Stimulated activated CD4-positive, alpha-beta T cell treated with anti-CD3 and anti-CD28 coated beads, TNF-alpha, amount 100 ng/mL, for 4 hours (primary cell): ENCODE measurements at regions not wholly inside any gene's neighbourhood (a gene's known extent, or its start where the extent isn't known, plus 50 kb on each side); places are given as distances from the start of the nearest gene placed in this dataset.
A peak's percentile ranks its signal among the peaks of the same experiment; 100 is the strongest.

Experiments
- DNase-seq, 3 experiments: peaks; one replicate each; pipeline ENCODE4 v3.0.0-alpha.2; 2020; ENCODE audit warnings: low read depth in 3 of 3

GRCh38 chr1:168782559-168783116, 53.6 kb upstream of the DPT start:
- no peak for DNase-seq

GRCh38 chr1:168783458-168784210, 54.6 kb upstream of the DPT start:
- DNase-seq: no peak

DNA sequence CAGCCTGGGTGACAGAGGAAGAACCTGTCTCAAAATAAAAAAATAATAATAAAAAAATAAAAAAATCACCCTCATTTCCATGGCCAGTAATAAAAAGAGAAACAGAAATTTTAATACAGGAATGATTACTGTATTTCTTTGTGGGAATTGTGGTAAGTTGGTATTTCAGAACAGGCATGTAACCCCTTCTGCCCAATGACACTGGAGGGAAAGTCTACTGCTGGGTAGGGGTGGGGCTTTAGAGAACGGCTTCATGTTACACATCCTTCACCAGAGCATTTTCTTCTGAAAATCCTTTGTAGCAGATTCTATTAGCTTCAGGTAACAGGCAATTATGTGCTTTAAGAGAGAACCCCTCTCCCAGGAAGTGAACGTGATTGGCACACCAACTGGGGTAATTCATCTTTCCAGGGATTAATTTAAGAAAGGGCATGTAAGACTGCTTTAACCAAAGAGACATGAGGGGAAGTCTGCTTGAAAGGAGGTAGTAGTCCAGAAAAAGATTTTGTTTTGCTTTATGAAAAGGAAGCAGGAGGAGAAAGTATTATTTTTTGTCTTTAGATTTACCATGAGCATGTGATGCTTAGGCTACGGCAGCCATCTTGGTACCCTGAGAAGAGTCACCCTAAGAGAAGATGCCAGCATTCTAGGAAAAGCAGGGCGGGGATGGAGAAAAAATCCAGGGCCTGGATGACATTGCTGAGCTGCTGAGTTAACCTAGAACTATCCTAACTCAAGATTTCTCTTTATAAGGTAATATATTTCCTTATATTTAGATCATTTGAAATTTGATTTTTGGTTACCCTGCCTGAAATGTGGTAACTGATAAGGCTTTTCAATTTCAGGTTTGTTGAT, 57.7 kb upstream of the DPT start:
- no peak for DNase-seq

- no peak for DNase-seq
Observed at GRCh38 chr1:168788258-168788657, 59.3 kb upstream of the DPT start.

- no peak for DNase-seq
Observed at GRCh38 chr1:168789501-168789900, 60.5 kb upstream of the DPT start.

- DNase-seq: no peak
Observed at GRCh38 chr1:168792142-168792541, 63.1 kb upstream of the DPT start.

- no peak for DNase-seq
Observed at GRCh38 chr1:168792592-168793125, 63.7 kb upstream of the DPT start.

- DNase-seq: no peak
Observed at GRCh38 chr1:168794057-168794456, 65.1 kb upstream of the DPT start.

- DNase-seq: no peak
Observed at GRCh38 chr1:168795681-168796080, 66.7 kb upstream of the DPT start.

DNA sequence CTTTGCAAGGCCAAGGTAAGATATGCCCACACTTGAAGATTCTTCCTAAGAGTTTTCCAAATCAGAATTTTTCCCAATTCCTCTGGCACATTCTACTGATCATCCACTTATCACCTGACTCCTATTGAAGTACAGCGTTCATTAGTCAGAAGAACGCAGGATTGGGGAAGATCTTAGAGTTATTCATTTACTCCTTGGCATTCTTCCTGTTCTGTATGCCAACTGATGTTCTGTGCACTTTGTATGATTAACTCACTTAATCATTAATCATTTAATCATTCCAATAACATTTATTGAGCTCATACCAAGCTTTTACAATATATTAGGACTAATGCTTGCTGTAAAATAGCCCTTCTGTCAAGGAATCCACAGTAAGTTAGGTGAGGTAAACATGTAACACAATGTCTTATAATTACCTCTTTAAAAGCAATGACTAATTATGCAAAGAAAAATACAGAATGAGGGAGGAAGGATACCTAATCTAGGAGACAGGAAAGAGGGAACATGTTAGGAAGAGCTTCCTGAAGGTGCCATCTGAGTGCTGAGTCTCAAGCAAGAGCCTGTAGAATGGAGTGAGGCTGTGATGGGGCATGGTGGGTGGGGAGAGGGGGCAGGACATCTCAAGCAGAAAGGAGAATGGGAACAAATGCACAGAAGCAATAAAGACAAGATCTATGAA, 71.1 kb upstream of the DPT start:
- no peak for DNase-seq

- DNase-seq: no peak
Observed at GRCh38 chr1:168801032-168801745, 72.2 kb upstream of the DPT start.

DNA sequence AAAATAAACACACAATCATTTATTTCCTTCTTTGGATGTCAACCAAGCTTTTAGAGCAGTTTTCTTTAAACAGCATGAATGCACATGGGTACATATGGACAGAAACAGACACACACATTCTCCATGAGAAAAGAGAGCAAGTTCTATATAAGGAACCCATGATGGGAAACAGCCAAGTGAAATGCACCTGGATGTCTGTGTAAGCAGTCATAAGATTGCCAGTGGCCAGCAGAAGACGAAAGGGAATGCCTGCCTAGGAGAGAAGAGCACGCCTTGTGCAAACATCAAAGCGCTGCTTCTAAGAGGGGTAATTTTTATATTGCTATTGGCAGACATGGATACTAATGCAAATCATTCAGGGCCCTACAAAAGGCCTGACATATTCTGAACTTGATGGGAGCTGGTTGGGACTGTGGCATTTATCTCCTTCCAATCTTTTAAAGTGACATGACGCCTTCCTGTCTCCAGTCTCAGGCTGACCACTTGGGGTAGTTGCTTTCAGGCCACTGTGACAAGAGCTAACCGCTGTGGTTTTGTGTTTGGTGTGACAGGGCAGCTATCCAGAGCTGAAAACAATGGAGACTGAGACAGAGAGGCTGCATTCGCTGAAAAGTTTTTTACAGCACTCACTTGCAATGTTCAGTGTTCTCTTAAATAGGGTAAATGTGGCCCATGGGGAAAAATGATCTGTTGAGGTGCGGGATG, 75.0 kb upstream of the DPT start:
- no peak for DNase-seq

DNA sequence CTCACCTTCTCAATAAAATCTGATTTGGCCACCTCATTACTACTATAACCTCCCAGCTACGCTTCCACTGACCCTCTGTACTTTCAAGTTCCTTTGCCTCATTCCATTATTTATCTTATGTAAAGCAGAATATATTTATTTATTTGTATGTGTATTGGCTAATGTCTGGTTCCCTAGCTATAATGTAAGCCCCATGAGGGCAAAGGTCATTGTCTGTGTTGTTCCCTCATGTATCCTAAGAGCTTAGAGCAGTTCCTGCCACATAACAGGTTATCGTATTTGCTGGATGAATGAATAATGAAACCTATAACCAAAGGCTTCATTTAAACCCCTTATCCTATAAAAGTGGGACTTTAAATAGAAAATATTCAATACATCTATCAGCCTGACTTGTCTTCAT, 77.9 kb upstream of the DPT start:
- no peak for DNase-seq

DNA sequence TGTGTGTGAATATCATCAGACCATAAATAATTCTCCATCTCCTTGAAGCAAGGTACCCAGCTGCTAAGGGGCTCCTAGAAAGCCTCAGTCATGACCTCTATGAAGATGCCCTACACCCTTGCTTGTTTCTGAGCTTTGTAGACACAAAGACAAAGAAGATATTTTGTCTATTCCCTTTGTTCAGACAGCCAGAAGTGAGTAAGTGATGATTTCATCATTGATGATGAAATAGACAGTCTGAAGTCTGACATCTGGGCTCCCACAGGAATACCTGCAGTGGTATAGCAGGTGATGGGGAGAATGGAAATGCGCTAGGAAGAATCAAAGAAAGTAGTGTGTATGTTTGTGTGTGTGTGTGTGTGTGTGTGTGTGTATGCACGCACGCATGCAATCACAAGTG, 82.2 kb upstream of the DPT start:
- DNase-seq: no peak

DNA sequence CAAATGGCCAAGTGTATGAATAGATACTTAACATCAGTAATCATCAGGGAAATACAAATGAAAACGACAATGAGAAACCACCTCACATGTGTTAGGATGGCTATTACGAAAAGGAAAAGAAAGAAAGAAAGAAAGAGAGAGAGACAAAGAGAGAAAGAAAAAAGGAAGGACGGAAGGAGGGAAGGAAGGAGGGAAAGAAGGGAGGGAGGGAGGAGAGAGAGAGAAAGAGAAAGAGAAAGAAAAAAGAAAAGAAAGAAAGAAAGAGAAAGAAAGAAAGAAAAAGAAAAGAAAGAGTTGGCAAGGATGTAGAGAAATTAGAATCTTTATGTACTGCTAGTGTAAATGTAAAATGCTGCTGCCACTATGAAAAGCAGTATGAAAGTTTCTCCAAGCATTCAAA, 90.7 kb upstream of the DPT start:
- DNase-seq: no peak

DNA sequence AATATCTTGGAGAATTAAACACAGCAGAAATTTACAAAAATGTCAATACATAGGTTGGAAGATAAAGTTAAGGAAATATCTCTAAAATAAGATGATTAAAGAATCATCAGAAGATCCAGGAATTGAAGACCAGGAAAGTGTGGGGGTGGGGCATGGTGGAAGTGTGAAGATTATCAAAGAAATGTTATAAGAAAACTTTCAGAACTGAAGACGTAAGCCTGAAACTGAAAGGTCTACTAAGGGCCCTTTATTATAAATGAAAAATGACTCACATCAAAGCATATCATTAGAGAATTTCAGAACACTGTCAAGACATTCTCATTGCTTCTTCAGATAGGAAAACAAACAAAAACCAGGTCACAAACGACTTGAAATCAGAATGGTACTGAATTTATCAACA, 92.4 kb upstream of the DPT start:
- DNase-seq: peak in 1 of 3 experiments; percentile 4

DNA sequence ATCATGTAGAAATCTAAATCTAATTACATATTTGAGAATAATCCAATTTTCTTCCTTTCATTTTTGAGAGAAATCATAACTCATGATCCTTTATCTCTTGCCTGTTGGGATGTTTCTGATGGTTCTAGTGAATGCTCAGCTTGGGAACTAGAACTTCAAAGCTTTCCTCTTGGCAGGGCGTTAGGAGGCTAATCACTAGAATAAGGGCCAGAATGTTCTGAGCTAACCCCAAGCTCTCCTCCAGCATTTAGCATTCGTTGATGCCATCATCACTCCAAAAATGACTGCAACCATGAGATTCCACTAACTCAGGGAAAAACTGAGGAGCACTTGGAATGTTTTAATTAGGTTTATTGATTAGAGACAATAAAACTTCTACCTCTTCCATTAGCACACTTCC, 93.9 kb upstream of the DPT start:
- no peak for DNase-seq

DNA sequence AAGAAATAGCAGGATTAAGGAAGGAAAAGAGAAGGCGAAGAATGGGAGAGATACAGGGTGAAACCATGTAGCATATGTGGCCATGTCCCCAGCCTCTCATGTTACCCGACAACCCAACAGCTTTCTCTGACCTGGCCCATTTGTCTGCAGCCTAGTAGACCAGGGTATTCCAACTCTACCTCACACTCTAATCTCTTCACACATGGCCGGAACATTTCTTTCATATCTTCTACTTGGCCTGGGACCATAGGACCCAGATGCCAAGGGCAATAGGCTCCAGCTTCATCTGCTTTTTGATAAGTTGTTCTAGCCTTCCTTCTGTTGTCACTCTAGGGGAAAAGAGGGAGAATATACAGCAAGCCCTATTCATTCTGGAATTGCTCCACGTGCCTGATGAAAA, 95.0 kb upstream of the DPT start:
- no peak for DNase-seq

DNA sequence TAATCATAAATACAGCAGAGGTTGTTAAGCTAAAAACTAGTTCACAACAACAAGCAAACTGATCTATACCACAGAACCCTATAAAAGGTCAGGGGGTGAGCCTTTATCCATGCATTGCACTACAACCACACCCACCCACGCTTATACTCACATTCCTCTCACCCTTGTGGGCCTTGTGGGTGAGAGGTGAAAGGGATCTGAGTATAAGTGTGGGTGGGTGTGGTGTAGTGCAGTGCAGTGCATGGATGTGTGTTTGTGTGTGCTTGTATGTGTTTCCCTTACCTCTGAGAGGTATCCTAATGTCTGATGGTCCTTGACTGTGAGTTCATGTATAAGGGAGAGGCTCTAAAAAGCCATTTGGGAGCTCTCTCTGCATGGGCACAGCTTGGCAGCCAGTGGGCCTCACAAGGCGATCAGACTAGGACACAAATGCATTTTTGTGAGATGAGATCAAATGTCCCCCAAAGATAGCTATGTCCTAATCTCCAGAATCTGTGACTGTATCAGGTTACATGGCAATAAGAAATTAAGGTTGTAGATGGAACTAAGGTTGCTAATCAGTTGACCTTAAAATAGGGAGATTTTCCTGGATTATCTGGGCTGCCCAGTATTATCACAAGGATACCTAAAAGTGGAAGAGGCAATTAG, 95.5 kb upstream of the DPT start:
- DNase-seq: no peak

- no peak for DNase-seq
Observed at GRCh38 chr1:168825129-168825528, 96.1 kb upstream of the DPT start.
